OCI-LY7 (cell line): ENCODE measurements at regions not wholly inside any gene's neighbourhood (a gene's known extent, or its start where the extent isn't known, plus 50 kb on each side); places are given as distances from the start of the nearest gene placed in this dataset.

Experiments
- EZH2phosphoT487 ChIP-seq: fragments of 200-600 bp; sonication (generic); IDR thresholded peaks from 2 replicates; pipeline ENCODE4 v1.6.1; 2018; ENCODE audit warnings: low read depth, borderline replicate concordance, mild to moderate bottlenecking, mixed run types, antibody characterized with exemption, low read length, moderate library complexity, mixed read lengths
- TF ChIP-seq, protein P1 (sequence below): fragments of 200-600 bp; sonication (generic); conservative IDR thresholded peaks from 2 replicates; pipeline ENCODE4 v1.5.1; 2014; ENCODE audit warnings: mild to moderate bottlenecking, antibody characterized with exemption, low read length, moderate library complexity, mixed read lengths

DNA sequence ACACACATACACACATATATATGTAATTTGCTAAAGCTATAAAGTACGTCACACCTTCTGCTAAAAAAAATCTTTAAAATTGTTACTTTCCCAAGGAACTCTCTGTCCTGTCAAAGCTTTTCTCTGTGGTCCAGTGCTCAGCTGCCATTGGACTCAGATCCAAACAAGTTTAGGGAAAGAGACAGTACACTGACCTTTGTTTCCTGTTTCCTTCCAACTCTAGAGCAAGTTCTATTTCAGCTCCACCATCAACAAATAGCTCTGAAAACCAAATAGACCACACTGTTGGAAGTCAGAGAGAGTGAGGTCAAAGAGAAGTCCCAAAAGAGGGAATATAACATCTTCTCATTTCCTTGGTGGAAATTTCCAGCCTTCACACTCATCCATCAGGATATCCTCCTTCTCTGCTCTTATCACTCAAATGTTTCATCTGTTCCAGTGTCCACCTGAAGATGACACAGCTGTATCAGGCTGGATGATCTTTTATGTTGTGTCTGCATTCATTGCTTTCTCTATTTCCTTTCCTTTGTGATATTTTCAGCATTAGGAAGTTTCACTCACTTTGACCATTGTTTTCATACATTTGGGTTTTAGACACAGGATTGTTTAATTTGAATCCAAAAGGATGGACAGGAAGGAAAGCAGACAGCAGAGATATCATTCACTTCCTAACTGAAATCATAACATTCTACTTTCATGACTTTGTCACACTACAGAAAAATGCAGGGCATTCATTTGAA, 192.3 kb upstream of the NT5C1B start:
- TF ChIP-seq, protein P1, sequence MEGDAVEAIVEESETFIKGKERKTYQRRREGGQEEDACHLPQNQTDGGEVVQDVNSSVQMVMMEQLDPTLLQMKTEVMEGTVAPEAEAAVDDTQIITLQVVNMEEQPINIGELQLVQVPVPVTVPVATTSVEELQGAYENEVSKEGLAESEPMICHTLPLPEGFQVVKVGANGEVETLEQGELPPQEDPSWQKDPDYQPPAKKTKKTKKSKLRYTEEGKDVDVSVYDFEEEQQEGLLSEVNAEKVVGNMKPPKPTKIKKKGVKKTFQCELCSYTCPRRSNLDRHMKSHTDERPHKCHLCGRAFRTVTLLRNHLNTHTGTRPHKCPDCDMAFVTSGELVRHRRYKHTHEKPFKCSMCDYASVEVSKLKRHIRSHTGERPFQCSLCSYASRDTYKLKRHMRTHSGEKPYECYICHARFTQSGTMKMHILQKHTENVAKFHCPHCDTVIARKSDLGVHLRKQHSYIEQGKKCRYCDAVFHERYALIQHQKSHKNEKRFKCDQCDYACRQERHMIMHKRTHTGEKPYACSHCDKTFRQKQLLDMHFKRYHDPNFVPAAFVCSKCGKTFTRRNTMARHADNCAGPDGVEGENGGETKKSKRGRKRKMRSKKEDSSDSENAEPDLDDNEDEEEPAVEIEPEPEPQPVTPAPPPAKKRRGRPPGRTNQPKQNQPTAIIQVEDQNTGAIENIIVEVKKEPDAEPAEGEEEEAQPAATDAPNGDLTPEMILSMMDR = no peak
- no peak for TF ChIP-seq EZH2phosphoT487
